8988T (cell line): ENCODE measurements at regions not wholly inside any gene's neighbourhood (a gene's known extent, or its start where the extent isn't known, plus 50 kb on each side); places are given as distances from the start of the nearest gene placed in this dataset.

Experiments used
- DNase-seq: peaks from one replicate; pipeline ENCODE4 v3.0.0; 2011

- DNase-seq, result no peak
These were observed 304.9 kb upstream of the MKI67 start for GRCh38 chr10:128431083-128431482.

DNA sequence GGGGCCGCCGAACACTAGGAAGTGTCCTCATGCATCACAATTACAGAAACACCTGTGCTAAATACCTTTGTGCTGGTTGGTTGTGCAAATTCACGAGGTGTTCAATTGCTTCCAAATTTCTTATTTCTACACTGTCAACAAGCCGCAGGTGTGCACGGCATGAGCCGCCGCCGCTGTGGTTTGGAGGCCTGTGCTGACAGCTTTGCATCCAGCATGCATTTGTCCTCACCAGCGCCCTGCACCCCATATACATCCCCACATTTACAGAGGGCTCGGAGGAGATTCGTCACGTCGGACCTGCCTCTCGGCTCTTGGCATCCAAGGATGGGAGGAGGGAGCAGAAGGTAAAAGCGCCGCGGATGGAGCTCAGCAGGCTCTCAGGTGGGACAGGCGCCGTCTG, 305.3 kb upstream of the MKI67 start:
- DNase-seq, result no peak

DNA sequence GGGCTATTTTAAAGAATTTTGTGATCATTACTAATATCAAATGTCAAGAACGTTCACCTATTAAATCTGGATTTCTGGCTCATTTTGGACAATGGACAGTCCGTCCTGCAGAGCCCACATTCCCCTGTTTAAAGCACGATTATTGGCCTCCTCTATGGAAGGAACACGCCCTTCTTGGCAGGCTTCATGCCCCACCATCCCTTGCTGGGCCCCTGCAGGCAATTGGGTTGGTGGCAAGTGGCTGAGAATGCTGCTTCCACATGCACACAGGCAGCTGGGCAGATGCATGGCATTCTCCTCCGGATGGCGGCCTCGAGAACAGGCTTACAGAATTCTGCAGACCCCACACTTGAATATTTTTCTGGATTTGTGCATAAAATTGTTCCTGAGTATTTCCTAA, 305.8 kb upstream of the MKI67 start:
- no peak for DNase-seq

DNA sequence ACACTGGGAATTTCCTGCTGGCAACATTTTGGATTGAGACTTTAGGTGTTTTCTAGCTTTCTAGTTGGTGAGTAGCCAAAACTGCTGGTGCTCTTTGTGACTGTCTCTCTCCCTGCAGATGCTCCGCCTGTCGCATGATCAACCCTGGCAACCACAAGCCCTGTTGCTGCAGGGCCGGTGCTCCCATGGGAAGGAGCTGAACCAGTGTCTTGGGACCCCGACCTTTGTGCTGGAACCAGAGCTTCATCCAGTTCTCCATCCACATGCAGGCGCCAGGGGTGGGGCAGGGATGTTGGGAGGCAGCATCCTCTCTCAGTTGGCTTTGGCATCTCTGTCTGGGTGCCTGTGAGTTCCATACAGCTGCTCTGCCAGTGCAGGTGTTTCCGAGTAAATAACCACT, 306.2 kb upstream of the MKI67 start:
- DNase-seq, result no peak

DNA sequence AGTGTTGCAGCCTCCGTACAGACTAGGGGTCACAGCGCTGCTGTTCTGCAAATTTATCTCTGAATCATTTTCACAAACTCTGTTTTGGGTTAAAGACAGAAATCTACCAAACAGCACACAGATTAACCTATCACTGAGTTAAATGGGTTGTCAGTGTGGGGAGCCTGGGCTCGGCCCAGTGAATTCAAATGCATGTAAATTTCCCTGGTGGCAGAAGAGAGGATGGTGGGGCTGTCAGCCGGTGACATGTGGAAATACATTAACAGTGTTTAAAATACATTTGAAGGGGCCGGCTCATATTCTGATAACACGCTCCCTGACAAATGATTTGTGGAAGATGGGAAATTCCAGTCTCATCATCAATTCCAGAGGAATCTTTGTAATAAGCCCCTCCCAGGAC, 309.6 kb upstream of the MKI67 start:
- no peak for DNase-seq

DNA sequence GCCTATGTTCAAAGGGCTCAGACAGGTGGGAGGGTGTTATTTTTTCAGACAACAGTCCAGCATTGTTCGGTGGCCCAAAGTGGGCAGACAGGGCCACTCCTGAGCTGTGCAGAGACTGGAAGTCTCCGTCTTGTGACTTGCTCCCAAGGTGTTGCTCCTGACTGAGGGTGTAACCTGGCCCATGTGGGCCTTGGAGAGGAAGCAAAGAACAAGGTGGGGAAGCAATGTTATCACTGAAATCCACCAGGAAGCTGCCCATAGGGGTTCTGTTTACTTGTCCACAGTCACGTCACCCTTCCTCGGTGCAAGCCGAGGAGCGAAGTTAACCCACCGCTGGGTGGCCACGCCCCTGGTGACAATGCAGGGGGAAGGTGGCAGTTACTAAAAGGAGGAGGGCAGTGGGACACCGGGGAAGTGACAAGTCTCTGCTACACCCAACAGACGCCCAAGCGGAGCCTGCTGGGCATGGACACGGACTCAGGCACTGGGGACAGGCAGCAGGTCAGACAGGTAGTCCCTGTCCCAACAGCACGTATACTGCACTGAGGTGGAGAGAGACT, 311.6 kb upstream of the MKI67 start:
- no peak for DNase-seq

- no peak for DNase-seq
These were observed 312.3 kb upstream of the MKI67 start for GRCh38 chr10:128438417-128439063.

DNA sequence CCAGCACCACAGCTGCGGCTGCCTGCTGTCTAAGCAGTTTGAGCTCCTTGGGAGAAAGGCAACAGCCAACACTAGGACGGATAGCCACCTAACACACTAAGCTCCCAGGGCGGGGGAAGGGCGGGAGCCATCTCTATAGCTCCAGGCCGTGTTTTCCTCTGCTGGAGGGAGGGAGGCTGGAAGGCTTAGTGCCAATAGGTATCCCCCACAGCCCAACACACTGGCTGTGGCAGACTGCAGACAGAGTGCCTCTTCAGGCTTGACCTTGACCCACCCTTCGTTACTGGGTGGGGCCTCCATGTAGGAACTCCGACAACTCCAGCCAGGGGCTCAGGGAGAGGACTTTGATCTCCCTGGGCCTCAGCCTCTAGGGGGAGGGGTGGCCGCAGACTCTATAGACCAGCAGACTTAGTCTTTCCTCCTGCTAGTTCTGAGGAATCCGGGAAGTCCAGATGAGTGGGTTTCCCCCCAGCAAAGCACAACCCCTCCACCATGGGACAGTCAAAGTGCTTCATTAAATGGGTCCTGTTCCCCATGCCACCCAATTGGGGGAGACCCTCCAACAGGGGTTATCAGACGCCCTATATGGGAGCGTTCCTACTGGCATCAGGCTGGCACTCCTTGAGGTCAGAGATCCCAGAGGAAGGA, 314.4 kb upstream of the MKI67 start:
- no peak for DNase-seq

GRCh38 chr10:128443925-128444518, 317.8 kb upstream of the MKI67 start:
- no peak for DNase-seq

- DNase-seq, result no peak
These were observed 322.6 kb upstream of the MKI67 start for GRCh38 chr10:128448796-128449195.

DNA sequence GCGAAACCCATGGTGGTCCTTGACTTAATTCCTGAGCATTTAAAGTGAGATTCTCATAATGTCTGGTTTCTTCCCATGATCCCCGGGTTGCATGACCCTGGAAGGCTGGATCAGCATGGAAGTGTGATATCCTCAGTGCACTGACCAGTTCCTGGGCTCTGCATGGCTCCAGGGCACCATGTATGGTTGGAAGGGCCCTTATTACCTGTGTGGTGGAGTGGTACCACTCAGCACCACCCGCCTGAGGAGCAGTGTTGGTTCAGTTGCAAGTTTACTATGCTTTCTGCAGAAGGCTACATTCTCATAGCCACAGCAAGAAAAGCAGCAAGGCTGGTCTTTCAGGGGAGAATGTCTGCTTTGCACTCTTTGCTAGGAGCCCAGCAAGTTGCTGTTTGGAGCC, 325.7 kb upstream of the MKI67 start:
- no peak for DNase-seq

DNA sequence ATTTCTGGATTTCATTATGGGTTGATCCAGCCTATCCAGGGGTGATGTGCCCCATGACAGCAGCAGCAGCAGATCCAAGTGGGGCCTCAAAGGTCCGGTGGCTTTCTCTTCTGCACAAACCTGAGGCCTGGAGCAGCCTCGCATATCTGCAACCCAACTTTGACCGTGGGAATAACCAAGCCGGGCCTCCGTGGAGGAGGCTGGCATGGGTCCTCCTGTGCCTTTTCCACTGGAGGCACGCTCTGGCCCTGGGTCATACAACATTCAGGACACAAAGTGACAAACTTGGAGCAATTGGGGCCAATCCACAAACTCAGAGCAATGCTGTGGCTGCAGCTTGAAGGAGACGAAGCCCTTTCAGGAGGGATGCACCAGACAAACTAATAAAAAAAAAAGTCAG, 330.0 kb upstream of the MKI67 start:
- DNase-seq, result no peak

DNA sequence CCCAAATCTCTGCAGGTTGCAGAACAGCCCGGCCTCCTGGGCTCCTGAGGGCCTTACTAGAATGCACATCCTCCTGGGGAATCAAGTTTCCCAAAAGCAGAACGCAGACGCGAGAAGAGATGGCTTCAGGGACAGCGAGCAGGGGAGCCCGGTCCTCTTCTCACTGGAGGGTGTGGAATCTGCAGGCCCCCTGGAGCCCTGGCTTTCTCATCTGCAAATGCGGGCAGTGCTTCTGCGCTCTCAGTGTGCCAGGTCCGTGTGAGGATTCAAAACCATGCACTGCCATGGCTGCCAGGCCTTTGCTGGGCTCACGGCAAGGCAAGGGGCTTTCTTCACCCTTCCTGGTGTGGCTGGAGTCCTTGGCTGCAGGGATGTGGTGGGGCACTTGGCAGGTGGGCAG, 330.9 kb upstream of the MKI67 start:
- no peak for DNase-seq

GRCh38 chr10:128461991-128462390, 335.8 kb upstream of the MKI67 start:
- no peak for DNase-seq

DNA sequence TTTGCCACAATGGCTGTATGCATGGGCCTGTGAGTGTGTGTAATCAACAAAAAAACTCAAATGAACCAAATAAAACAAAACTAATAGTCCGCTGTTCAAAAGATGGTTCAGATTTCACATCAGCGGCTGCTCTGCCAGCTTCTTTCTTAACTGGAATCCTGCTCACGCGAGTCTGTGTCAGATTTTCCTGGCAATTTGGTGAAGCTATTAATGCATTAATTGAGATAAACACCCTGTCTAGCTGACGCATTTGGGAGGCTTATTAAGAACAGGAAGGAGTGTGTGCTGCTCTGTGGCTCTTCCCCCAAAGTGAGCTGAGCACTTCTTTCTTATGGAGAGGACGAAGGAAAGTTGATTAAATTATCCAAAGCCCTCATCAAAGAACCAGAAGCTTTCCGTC, 336.6 kb upstream of the MKI67 start:
- no peak for DNase-seq

GRCh38 chr10:128463991-128464760, 338.0 kb upstream of the MKI67 start:
- DNase-seq, result no peak

DNA sequence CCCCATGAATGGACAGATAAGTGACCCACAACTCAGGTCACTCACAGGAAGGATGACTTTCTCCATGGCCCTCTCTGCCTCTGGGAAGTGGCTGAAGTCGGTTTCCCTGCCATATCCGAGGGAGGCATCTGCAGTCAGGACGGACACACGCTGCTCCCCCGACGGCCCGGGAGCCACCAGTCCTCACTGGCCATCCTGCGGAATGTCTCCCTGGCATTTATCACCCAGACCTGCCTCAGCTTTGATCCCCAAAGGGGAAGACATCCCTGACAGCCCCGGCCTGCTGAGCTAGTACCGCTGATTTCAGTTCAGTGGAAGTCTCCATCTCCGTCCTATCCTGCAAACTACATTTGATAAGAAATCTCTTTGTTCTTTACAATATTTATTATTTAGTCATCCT, 339.5 kb upstream of the MKI67 start:
- no peak for DNase-seq

DNA sequence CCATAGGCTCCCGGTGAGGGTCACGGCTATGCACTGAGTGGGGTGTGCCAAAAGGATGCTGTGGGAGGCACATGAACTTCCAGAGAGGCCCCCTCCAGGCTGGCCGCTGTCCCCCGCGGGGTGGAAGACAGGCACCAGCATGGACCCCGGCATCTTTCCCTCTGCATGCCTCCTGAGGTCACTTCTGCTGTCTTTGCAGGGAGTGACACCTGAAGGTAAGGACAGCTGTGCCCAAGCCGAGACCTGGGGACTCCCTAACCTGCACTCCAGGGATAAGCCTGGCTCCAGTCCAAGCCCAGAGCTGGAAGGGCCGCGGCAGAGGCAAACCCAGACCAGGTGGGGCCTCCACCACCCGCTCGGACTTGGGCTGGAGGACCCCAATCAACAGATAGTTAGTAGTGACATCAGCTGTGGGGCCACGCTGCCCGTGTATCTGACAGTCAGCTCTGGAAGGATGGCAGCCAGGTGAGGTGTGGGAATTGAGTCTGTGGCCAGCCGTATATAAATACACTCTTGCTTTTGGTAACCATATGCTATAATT, 340.7 kb upstream of the MKI67 start:
- DNase-seq, result no peak

DNA sequence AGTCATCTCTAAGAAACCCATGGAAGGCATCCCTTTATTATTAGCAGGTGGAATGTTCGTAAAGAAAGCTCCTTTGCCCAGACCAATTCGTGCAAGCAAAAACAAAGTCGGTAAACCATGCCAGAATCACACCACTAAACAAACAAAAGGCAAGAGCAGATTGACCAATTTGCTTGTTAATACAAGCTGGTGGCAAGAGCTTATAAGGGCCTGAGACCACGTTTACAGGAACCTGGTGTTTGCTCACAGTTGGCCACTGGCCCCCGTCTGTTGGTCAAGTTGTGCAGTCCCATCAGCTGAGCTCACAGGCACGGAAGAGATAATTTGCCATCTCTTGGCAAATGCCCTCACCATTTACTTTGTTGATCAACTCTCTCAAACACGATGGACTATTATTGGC, 342.2 kb upstream of the MKI67 start:
- DNase-seq, result no peak

DNA sequence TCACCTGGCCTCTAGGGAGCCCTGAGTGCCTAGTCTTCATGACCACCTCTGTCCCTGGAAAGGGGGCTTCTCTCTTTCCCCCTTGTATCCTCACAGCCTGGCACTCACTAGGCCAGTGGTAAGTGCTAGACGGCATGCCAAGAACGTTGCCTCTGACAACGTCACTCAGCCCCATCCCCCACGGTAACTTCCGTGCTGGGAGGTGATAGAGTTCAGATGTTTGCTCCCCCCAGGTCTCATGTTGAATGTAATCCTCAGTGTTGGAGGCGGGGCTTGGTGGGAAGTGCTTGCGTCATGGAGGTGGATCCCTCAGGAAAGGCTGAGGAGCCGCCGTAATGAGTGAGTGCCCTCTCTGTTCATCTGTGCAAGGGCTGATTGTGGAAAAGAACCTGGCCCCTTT, 343.3 kb upstream of the MKI67 start:
- no peak for DNase-seq

DNA sequence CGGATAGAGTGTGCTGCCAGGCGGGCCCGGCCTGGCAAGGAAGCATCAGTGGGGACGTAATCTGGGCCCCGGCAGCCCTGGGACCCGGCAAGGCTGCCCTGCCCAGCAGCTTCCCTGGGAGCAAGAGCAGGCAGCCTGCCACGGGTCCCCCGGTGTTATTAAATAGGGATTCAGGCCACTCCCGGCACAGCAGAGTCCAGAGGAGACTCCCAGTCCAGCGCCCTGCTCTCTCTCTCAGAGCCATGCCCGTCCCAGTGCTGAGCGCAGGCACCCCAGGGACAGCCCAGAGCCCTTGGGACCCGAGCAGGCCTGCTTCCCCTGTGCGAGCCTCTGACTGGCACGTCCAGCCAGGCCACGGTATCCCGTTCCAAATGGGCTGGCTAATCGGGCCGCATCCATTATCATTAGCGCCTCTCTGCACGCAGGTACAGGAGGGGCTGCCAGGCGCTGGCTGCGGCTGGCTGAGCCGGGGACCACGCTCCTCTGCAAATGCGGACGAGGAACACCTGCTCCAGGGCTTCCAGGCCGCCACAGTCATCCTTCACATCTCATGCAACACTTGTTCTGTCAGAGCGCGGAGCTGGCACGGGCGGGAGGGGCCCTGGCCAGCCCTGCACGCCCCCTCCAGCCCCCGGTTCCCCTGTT, 344.2 kb upstream of the MKI67 start:
- DNase-seq, result no peak

DNA sequence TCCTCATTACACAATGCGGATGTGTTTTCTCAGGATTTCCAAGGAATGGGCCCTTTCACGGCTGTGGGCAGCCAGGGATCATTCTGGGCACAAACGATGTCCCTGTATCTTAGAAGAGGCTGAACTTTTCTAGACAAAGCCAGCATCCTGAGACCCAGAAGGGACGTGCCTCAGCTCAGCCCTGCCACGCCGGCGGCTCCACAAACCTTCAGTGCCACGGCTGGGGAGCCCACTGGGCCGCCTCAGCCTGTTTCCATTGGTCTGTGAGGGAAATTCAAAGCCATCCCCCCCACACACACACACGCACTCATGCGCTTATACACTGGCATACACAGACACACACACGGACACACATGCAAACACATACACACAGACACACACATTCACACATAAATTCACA, 344.9 kb upstream of the MKI67 start:
- DNase-seq, result no peak

- DNase-seq, result no peak
These were observed 346.0 kb upstream of the MKI67 start for GRCh38 chr10:128472196-128472595.
